ENCODE measurements at regions not wholly inside any gene's neighbourhood (a gene's known extent, or its start where the extent isn't known, plus 50 kb on each side); places are given as distances from the start of the nearest gene placed in this dataset.

GRCh38 chr6:63517221-63517620 is 55.1 kb upstream of the LOC128125822 start:
- Histone ChIP-seq H3K9me3 (no peaks in the 10 kb centered on the region), H3K4me3 (no peak overlapping the region), H3K4me1 (peaks cover 82% of the 10 kb centered on the region), H3K27ac (peak overlapping the region; percentile 81 to 90), H3K4me2 (peak overlapping the region; percentile 63; the same call in 2 of the 3 replicates)
- ChIA-PET POLR2A (interaction anchor here (1.8 kb wide), 1 partner anchor 76 kb away, joined by 12 read pairs; no protein-coding TSS in a partner anchor), CTCF (interaction anchor here (0.8 to 1.0 kb wide), 2 partner anchors 24 to 164 kb away, joined by 3 read pairs; no protein-coding TSS in a partner anchor)
- ATAC-seq (no peak), FAIRE-seq (no peak), DNase-seq (ENCODE audit: low read depth in 1 of 2, low spot score in 1 of 2) (no peak)
- TF ChIP-seq FOXS1 (CRISPR knock-in tag; IDR thresholded peaks at IDR 0.05) (no peak), BCL3 (IDR thresholded peaks at IDR 0.05) (no peak), REST (IDR thresholded peaks at IDR 0.05) (no peak), FOSB (CRISPR knock-in tag; IDR thresholded peaks at IDR 0.05) (no peak)
- 87% methylated on average over 1 of the region's 1 CpG for WGBS (ENCODE audit: missing lambda C conversion rate)

- FAIRE-seq (no peak), ATAC-seq (peak; percentile 59 to 61; a peak in 4 of 6 replicates), DNase-seq (ENCODE audit: low read depth in 1 of 2, low spot score in 1 of 2) (peak in 1 of 2 experiments; percentile 52)
- Histone ChIP-seq H3K4me3 (no peak overlapping the region), H3K9me3 (no peaks in the 10 kb centered on the region), H3K27ac (peak overlapping the region; percentile 88 to 97), H3K4me2 (peak overlapping the region; percentile 74), H3K4me1 (peaks cover 72% of the 10 kb centered on the region)
- TF ChIP-seq NPAS2 (CRISPR knock-in tag; IDR thresholded peaks at IDR 0.05; ENCODE audit: borderline replicate concordance), result no peak
- no peak for TF ChIP-seq ESRRA (IDR thresholded peaks at IDR 0.05; ENCODE audit: borderline replicate concordance, low read length)
- TF ChIP-seq HMGXB4 (CRISPR knock-in tag; IDR thresholded peaks at IDR 0.05; ENCODE audit: borderline replicate concordance), result no peak
- no peak for TF ChIP-seq HEYL (CRISPR knock-in tag; IDR thresholded peaks at IDR 0.05)
- TF ChIP-seq GATA3 (IDR thresholded peaks at IDR 0.05; ENCODE audit: borderline replicate concordance), result no peak
- no peak for TF ChIP-seq CHD4 (IDR thresholded peaks at IDR 0.05; ENCODE audit: borderline replicate concordance)
- TF ChIP-seq RAD21 (conservative IDR thresholded peaks at IDR 0.05 in 1 of 2, IDR thresholded peaks at IDR 0.05 in 1 of 2), result no peak
- TF ChIP-seq RCOR1 (IDR thresholded peaks at IDR 0.05; ENCODE audit: low read depth, low read length), result no peak
- TF ChIP-seq ATOH8 (CRISPR knock-in tag; IDR thresholded peaks at IDR 0.05; ENCODE audit: low read depth), result no peak
- no peak for TF ChIP-seq CEBPB (IDR thresholded peaks at IDR 0.05)
- TF ChIP-seq JUNB (IDR thresholded peaks at IDR 0.05), result no peak
- no peak for TF ChIP-seq RARB (CRISPR knock-in tag; IDR thresholded peaks at IDR 0.05)
- no peak for TF ChIP-seq ZSCAN20 (CRISPR knock-in tag; IDR thresholded peaks at IDR 0.05)
- no peak for TF ChIP-seq ZC3H11A (IDR thresholded peaks at IDR 0.05)
- ChIA-PET POLR2A (interaction anchor here (0.8 to 1.8 kb wide), 2 partner anchors 39 to 80 kb away, joined by 3 to 13 read pairs; no protein-coding TSS in a partner anchor), CTCF (interaction anchor here (0.7 to 0.8 kb wide), 2 partner anchors 11 to 46 kb away, joined by 3 read pairs; no protein-coding TSS in a partner anchor)
These were observed 50.6 kb upstream of the LOC128125822 start for GRCh38 chr6:63521475-63522210.

Data from A549 (cell line).